GM21528 (cell line): ENCODE measurements at regions not wholly inside any gene's neighbourhood (a gene's known extent, or its start where the extent isn't known, plus 50 kb on each side); places are given as distances from the start of the nearest gene placed in this dataset.

Experiments
- ATAC-seq: cut with Tn5 transposase; IDR thresholded peaks from one replicate; pipeline ENCODE4 v1.9.1; 2021; ENCODE audit warnings: mild to moderate bottlenecking, moderate library complexity; ENCODE audit not compliant: unreplicated experiment, low FRiP score

GRCh38 chr5:67267512-67268216, 71.1 kb upstream of the CD180 start:
- no peak for ATAC-seq

GRCh38 chr5:67266654-67267350, 70.2 kb upstream of the CD180 start:
- ATAC-seq = no peak

GRCh38 chr5:67265951-67266350, 69.4 kb upstream of the CD180 start:
- no peak for ATAC-seq

- no peak for ATAC-seq
Observed at GRCh38 chr5:67263656-67264408, 67.2 kb upstream of the CD180 start.

GRCh38 chr5:67262956-67263355, 66.4 kb upstream of the CD180 start:
- ATAC-seq = no peak

- no peak for ATAC-seq
Observed at GRCh38 chr5:67262206-67262605, 65.6 kb upstream of the CD180 start.

GRCh38 chr5:67259548-67260215, 63.1 kb upstream of the CD180 start:
- no peak for ATAC-seq

- no peak for ATAC-seq
Observed at GRCh38 chr5:67257500-67257899, 60.9 kb upstream of the CD180 start.

- ATAC-seq = no peak
Observed at GRCh38 chr5:67257077-67257476, 60.5 kb upstream of the CD180 start.

GRCh38 chr5:67255881-67256280, 59.3 kb upstream of the CD180 start:
- no peak for ATAC-seq

GRCh38 chr5:67253911-67254310, 57.3 kb upstream of the CD180 start:
- no peak for ATAC-seq

- no peak for ATAC-seq
Observed at GRCh38 chr5:67249590-67249895, 52.9 kb upstream of the CD180 start.

GRCh38 chr5:67248703-67249589, 52.3 kb upstream of the CD180 start:
- no peak for ATAC-seq

- ATAC-seq = no peak
Observed at GRCh38 chr5:67246546-67247268, 50.1 kb upstream of the CD180 start.
